Hepatocyte (in vitro differentiated cells): ENCODE measurements at regions not wholly inside any gene's neighbourhood (a gene's known extent, or its start where the extent isn't known, plus 50 kb on each side); places are given as distances from the start of the nearest gene placed in this dataset.

Source experiments
- DNase-seq: peaks from one replicate; pipeline ENCODE4 v3.0.0-alpha.2; 2016; ENCODE audit warnings: low spot score
- H2AFZ ChIP-seq: fragments of 200-600 bp; sonication (generic); 2 replicates; pipeline ENCODE4 v1.6.0; 2016; ENCODE audit warnings: antibody characterized with exemption, mild to moderate bottlenecking
- H3K27ac ChIP-seq: fragments of 200-600 bp; sonication (generic); 2 replicates; pipeline ENCODE4 v1.5.1; 2016; ENCODE audit warnings: mild to moderate bottlenecking
- H3K27me3 ChIP-seq: fragments of 200-600 bp; sonication (generic); 2 replicates; pipeline ENCODE4 v1.6.1; 2016
- H3K36me3 ChIP-seq: fragments of 200-600 bp; sonication (generic); replicated peaks from 2 replicates; pipeline ENCODE4 v1.5.1; 2016; ENCODE audit warnings: low read depth; ENCODE audit not compliant: insufficient read depth
- H3K4me1 ChIP-seq: fragments of 200-600 bp; sonication (generic); 2 replicates; pipeline ENCODE4 v1.5.1; 2016; ENCODE audit warnings: mild to moderate bottlenecking, moderate library complexity; ENCODE audit not compliant: insufficient read depth
- H3K4me2 ChIP-seq: fragments of 200-600 bp; sonication (generic); 2 replicates; pipeline ENCODE4 v1.6.0; 2016
- H3K4me3 ChIP-seq: fragments of 200-600 bp; sonication (generic); 2 replicates; pipeline ENCODE4 v1.5.1; 2016; ENCODE audit warnings: mild to moderate bottlenecking
- H3K79me2 ChIP-seq: fragments of 200-600 bp; sonication (generic); 2 replicates; pipeline ENCODE4 v1.6.0; 2017; ENCODE audit warnings: mild to moderate bottlenecking
- H3K9me2 ChIP-seq: fragments of 200-600 bp; sonication (generic); replicated peaks from 2 replicates; pipeline ENCODE4 v1.6.0; 2017; ENCODE audit warnings: mild to moderate bottlenecking; ENCODE audit not compliant: insufficient read depth
- H3K9me3 ChIP-seq: fragments of 200-600 bp; sonication (generic); 2 replicates; pipeline ENCODE4 v1.5.1; 2016; ENCODE audit warnings: low read depth, mild to moderate bottlenecking
- H4K20me1 ChIP-seq: fragments of 200-600 bp; sonication (generic); 2 replicates; pipeline ENCODE4 v1.6.0; 2016; ENCODE audit warnings: mild to moderate bottlenecking; ENCODE audit not compliant: insufficient read depth, poor library complexity, severe bottlenecking
- EZH2 ChIP-seq: fragments of 200-600 bp; sonication (generic); IDR thresholded peaks from 2 replicates; pipeline ENCODE4 v1.6.1; 2016; ENCODE audit warnings: antibody characterized with exemption, mild to moderate bottlenecking, borderline replicate concordance
- EZH2phosphoT487 ChIP-seq: fragments of 200-600 bp; sonication (generic); IDR thresholded peaks from one replicate; pipeline ENCODE4 v1.6.1; 2018; ENCODE audit warnings: antibody characterized with exemption, mild to moderate bottlenecking, low read depth, moderate library complexity; ENCODE audit not compliant: unreplicated experiment, severe bottlenecking
- WGBS: methylation state at CpG from one replicate; pipeline ENCODE4 v1.1.6; 2016; ENCODE audit warnings: low lambda C conversion rate; ENCODE audit errors: missing lambda C conversion rate; 5-methylcytosine and 5-hydroxymethylcytosine counted together
- TF ChIP-seq, protein P1 (sequence below): fragments of 200-600 bp; sonication (generic); IDR thresholded peaks from 2 replicates; pipeline ENCODE4 v1.5.1; 2016; ENCODE audit warnings: antibody characterized with exemption, mild to moderate bottlenecking; ENCODE audit not compliant: poor library complexity

DNA sequence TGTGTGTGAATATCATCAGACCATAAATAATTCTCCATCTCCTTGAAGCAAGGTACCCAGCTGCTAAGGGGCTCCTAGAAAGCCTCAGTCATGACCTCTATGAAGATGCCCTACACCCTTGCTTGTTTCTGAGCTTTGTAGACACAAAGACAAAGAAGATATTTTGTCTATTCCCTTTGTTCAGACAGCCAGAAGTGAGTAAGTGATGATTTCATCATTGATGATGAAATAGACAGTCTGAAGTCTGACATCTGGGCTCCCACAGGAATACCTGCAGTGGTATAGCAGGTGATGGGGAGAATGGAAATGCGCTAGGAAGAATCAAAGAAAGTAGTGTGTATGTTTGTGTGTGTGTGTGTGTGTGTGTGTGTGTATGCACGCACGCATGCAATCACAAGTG is 82.2 kb upstream of the DPT start:
- Histone ChIP-seq H3K27ac (no peak overlapping the region), H3K9me2 (no peaks in the 10 kb centered on the region), H3K27me3 (no peaks in the 10 kb centered on the region), H3K36me3 (no peaks in the 10 kb centered on the region), H3K9me3 (no peaks in the 10 kb centered on the region), H4K20me1 (no peaks in the 10 kb centered on the region), H3K4me2 (no peak overlapping the region), H2AFZ (no peak overlapping the region), H3K4me1 (no peaks in the 10 kb centered on the region), H3K4me3 (no peak overlapping the region), H3K79me2 (no peaks in the 10 kb centered on the region)
- DNase-seq, result no peak
- WGBS, result 96% methylated on average over 3 of the region's 3 CpGs
- TF ChIP-seq, protein P1, sequence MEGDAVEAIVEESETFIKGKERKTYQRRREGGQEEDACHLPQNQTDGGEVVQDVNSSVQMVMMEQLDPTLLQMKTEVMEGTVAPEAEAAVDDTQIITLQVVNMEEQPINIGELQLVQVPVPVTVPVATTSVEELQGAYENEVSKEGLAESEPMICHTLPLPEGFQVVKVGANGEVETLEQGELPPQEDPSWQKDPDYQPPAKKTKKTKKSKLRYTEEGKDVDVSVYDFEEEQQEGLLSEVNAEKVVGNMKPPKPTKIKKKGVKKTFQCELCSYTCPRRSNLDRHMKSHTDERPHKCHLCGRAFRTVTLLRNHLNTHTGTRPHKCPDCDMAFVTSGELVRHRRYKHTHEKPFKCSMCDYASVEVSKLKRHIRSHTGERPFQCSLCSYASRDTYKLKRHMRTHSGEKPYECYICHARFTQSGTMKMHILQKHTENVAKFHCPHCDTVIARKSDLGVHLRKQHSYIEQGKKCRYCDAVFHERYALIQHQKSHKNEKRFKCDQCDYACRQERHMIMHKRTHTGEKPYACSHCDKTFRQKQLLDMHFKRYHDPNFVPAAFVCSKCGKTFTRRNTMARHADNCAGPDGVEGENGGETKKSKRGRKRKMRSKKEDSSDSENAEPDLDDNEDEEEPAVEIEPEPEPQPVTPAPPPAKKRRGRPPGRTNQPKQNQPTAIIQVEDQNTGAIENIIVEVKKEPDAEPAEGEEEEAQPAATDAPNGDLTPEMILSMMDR, result no peak
- no peak for TF ChIP-seq EZH2phosphoT487
- TF ChIP-seq EZH2, result no peak

DNA sequence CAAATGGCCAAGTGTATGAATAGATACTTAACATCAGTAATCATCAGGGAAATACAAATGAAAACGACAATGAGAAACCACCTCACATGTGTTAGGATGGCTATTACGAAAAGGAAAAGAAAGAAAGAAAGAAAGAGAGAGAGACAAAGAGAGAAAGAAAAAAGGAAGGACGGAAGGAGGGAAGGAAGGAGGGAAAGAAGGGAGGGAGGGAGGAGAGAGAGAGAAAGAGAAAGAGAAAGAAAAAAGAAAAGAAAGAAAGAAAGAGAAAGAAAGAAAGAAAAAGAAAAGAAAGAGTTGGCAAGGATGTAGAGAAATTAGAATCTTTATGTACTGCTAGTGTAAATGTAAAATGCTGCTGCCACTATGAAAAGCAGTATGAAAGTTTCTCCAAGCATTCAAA is 90.7 kb upstream of the DPT start:
- Histone ChIP-seq H3K4me3 (no peak overlapping the region), H3K4me1 (no peaks in the 10 kb centered on the region), H3K27me3 (no peaks in the 10 kb centered on the region), H3K4me2 (no peak overlapping the region), H2AFZ (no peak overlapping the region), H4K20me1 (no peaks in the 10 kb centered on the region), H3K36me3 (no peaks in the 10 kb centered on the region), H3K9me2 (no peaks in the 10 kb centered on the region), H3K9me3 (no peaks in the 10 kb centered on the region), H3K27ac (no peak overlapping the region), H3K79me2 (no peaks in the 10 kb centered on the region)
- TF ChIP-seq, protein P1, result no peak
- TF ChIP-seq EZH2phosphoT487 (no peak), EZH2 (no peak)
- 85% methylated on average over 3 of the region's 3 CpGs for WGBS
- no peak for DNase-seq

DNA sequence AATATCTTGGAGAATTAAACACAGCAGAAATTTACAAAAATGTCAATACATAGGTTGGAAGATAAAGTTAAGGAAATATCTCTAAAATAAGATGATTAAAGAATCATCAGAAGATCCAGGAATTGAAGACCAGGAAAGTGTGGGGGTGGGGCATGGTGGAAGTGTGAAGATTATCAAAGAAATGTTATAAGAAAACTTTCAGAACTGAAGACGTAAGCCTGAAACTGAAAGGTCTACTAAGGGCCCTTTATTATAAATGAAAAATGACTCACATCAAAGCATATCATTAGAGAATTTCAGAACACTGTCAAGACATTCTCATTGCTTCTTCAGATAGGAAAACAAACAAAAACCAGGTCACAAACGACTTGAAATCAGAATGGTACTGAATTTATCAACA is 92.4 kb upstream of the DPT start:
- Histone ChIP-seq H3K27me3 (no peaks in the 10 kb centered on the region), H3K9me3 (no peaks in the 10 kb centered on the region), H3K79me2 (no peaks in the 10 kb centered on the region), H3K4me1 (no peaks in the 10 kb centered on the region), H3K4me3 (no peak overlapping the region), H3K9me2 (no peaks in the 10 kb centered on the region), H2AFZ (no peak overlapping the region), H4K20me1 (no peaks in the 10 kb centered on the region), H3K4me2 (no peak overlapping the region), H3K27ac (no peak overlapping the region), H3K36me3 (no peaks in the 10 kb centered on the region)
- WGBS, result 43% methylated on average over 2 of the region's 2 CpGs
- no peak for DNase-seq
- TF ChIP-seq EZH2 (no peak), EZH2phosphoT487 (no peak)
- TF ChIP-seq, protein P1, result no peak

DNA sequence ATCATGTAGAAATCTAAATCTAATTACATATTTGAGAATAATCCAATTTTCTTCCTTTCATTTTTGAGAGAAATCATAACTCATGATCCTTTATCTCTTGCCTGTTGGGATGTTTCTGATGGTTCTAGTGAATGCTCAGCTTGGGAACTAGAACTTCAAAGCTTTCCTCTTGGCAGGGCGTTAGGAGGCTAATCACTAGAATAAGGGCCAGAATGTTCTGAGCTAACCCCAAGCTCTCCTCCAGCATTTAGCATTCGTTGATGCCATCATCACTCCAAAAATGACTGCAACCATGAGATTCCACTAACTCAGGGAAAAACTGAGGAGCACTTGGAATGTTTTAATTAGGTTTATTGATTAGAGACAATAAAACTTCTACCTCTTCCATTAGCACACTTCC is 93.9 kb upstream of the DPT start:
- Histone ChIP-seq H3K27ac (no peak overlapping the region), H3K4me3 (no peak overlapping the region), H3K79me2 (no peaks in the 10 kb centered on the region), H4K20me1 (no peaks in the 10 kb centered on the region), H2AFZ (no peak overlapping the region), H3K36me3 (no peaks in the 10 kb centered on the region), H3K9me3 (no peaks in the 10 kb centered on the region), H3K4me1 (no peaks in the 10 kb centered on the region), H3K4me2 (no peak overlapping the region), H3K9me2 (no peaks in the 10 kb centered on the region), H3K27me3 (no peaks in the 10 kb centered on the region)
- TF ChIP-seq, protein P1, result no peak
- TF ChIP-seq EZH2phosphoT487 (no peak), EZH2 (no peak)
- WGBS, result 98% methylated on average over 2 of the region's 2 CpGs
- no peak for DNase-seq
